ENCODE measurements at regions not wholly inside any gene's neighbourhood (a gene's known extent, or its start where the extent isn't known, plus 50 kb on each side); places are given as distances from the start of the nearest gene placed in this dataset.

DNA sequence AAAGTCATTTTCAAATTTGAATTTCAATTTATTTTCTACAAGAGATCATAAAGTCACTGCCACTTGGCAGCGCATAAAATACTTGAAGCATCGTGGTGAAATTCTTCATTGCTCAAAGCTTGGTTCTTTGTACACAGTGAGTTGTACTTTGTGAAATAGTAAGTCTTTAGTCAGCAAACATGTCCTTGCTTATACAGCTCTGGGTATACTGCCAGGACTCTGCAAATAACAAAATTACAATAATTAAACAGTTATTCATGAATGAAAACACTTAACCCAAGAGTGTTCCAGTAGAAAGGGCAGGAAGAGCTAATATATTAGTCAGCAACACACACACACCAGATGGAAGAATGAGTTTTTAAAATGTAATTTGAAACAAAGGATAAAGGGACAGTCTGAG lies 1300.9 kb upstream of the DIAPH2 start:
- DNase-seq, result no peak
- H3K4me1 ChIP-seq (ENCODE audit: low read depth), result no peaks in the 10 kb centered on the region
- intact Hi-C loops (cut with DNase I, micrococcal nuclease), result no loop called here
- H3K36me3 ChIP-seq (ENCODE audit: low read depth), result no peaks in the 10 kb centered on the region
- TF ChIP-seq, protein P1, sequence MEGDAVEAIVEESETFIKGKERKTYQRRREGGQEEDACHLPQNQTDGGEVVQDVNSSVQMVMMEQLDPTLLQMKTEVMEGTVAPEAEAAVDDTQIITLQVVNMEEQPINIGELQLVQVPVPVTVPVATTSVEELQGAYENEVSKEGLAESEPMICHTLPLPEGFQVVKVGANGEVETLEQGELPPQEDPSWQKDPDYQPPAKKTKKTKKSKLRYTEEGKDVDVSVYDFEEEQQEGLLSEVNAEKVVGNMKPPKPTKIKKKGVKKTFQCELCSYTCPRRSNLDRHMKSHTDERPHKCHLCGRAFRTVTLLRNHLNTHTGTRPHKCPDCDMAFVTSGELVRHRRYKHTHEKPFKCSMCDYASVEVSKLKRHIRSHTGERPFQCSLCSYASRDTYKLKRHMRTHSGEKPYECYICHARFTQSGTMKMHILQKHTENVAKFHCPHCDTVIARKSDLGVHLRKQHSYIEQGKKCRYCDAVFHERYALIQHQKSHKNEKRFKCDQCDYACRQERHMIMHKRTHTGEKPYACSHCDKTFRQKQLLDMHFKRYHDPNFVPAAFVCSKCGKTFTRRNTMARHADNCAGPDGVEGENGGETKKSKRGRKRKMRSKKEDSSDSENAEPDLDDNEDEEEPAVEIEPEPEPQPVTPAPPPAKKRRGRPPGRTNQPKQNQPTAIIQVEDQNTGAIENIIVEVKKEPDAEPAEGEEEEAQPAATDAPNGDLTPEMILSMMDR (IDR thresholded peaks at IDR 0.05), result no peak
- H3K4me3 ChIP-seq, result no peak overlapping the region
- ATAC-seq, result no peak
- H3K9me3 ChIP-seq, result no peaks in the 10 kb centered on the region

DNA sequence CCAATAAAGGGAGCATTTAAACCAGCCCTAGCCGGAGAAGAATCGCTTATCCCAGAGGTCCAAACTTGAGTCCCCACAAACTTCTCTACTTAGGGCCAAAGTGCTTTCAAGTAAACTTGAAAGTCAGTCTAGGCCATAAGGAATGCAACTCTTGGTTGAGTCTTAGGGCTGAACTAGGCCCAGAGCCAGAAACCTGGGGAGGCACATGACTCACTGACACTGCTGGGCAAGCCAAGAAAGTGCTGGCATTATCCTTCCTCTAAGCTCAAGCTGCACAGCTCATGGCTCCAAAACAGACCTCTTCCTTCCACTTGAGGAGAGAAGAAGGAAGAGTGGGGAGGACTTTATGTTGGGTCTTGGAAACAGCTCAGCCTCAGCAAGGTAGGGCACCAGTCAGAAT lies 1257.3 kb upstream of the DIAPH2 start:
- Histone ChIP-seq H3K4me3 (no peak overlapping the region), H3K36me3 (ENCODE audit: low read depth) (no peaks in the 10 kb centered on the region), H3K9me3 (peaks cover 5% of the 10 kb centered on the region), H3K4me1 (ENCODE audit: low read depth) (no peaks in the 10 kb centered on the region)
- TF ChIP-seq, protein P1 (IDR thresholded peaks at IDR 0.05), result no peak
- intact Hi-C loops (cut with DNase I, micrococcal nuclease), result no loop called here
- DNase-seq (no peak), ATAC-seq (no peak)

DNA sequence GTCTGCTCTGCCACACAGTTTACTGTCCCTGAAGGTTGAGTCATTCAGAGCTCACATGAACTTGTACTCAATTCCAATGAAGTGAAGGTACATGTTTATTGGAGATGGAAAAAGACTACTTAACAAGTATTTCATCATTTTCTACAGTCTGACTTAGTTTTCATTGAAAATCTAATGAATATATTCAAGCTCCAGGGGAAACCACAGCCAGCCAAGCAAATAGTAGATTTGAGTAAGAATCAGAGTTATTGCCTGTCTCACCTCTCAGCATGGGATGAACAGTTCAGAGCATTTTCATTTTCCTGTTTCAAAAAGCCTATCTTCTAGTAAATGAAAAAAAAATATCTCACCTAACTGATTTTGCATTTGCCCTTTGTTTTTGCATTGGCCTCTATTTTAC lies 1249.4 kb upstream of the DIAPH2 start:
- DNase-seq (no peak), ATAC-seq (no peak)
- H3K36me3 ChIP-seq (ENCODE audit: low read depth), result no peaks in the 10 kb centered on the region
- no peak overlapping the region for H3K4me3 ChIP-seq
- no peaks in the 10 kb centered on the region for H3K9me3 ChIP-seq
- TF ChIP-seq, protein P1 (IDR thresholded peaks at IDR 0.05), result no peak
- H3K4me1 ChIP-seq (ENCODE audit: low read depth), result no peaks in the 10 kb centered on the region
- intact Hi-C loops (cut with DNase I, micrococcal nuclease), result no loop called here

DNA sequence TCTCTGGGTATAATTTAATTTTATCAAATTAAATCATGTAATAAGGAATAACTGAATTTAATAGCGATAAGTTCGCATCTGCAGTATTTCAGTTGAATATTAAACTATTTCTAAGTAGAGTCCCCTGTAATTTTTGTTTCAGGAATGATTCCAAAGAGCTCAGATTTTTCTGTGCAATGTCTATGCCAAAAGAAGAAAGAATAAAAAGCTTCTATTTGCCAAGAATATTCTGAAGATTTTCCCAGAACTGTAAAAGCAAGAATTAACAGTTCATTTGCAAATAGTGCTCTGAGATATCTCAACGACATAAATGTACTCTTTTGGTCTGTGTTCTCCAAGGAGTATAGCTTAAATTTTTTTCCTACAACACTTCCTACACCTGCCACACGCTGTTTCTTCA lies 1242.8 kb upstream of the DIAPH2 start:
- H3K9me3 ChIP-seq, result peaks cover 7% of the 10 kb centered on the region
- no peaks in the 10 kb centered on the region for H3K4me1 ChIP-seq (ENCODE audit: low read depth)
- DNase-seq (no peak), ATAC-seq (no peak)
- intact Hi-C loops (cut with DNase I, micrococcal nuclease), result no loop called here
- TF ChIP-seq, protein P1 (IDR thresholded peaks at IDR 0.05), result no peak
- H3K4me3 ChIP-seq, result no peak overlapping the region
- no peaks in the 10 kb centered on the region for H3K36me3 ChIP-seq (ENCODE audit: low read depth)

DNA sequence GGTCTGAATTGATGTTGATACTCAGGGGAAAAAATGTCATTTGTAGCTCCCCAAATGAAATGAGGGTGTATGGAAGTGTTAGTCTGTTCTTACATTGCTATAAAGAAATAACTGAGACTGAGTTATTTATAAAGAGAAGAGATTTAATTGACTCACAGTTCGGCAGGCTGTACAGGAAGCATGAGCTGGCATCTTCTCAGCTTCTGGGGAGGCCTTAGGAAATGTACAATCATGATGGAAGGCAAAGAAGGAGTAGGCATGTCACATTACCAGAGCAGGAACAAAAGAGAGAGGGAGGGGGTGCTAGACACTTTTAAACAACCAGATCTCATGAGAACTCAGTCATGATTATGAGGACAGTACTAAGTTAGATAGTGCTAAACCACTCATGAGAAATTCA lies 1199.9 kb upstream of the DIAPH2 start:
- H3K4me3 ChIP-seq, result no peak overlapping the region
- intact Hi-C loops (cut with DNase I, micrococcal nuclease), result no loop called here
- TF ChIP-seq, protein P1 (IDR thresholded peaks at IDR 0.05), result no peak
- DNase-seq, result no peak
- H3K4me1 ChIP-seq (ENCODE audit: low read depth), result no peaks in the 10 kb centered on the region
- no peak for ATAC-seq
- H3K36me3 ChIP-seq (ENCODE audit: low read depth), result no peaks in the 10 kb centered on the region
- H3K9me3 ChIP-seq, result no peaks in the 10 kb centered on the region

DNA sequence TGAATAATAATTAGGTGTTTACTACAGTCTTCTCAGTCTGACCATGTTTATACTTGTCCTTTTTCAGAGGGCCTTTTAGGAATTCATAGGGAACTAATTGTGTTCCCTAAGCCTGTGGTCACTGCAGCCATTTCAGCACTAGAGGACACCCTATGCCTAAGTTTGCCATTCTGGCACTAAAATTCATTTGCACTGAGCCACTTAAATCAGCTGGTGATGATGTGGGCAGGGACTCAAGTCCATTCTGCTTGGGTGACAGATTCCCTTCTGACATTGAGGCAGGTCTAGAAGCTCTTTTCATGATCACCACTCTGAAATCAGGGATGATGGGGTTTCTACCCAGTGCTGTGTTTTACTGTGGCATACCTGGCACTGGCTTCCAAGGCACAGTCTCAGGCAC lies 1178.9 kb upstream of the DIAPH2 start:
- TF ChIP-seq, protein P1 (IDR thresholded peaks at IDR 0.05), result no peak
- Histone ChIP-seq H3K4me3 (no peak overlapping the region), H3K4me1 (ENCODE audit: low read depth) (no peaks in the 10 kb centered on the region), H3K36me3 (ENCODE audit: low read depth) (no peaks in the 10 kb centered on the region), H3K9me3 (no peaks in the 10 kb centered on the region)
- intact Hi-C loops (cut with DNase I, micrococcal nuclease), result no loop called here
- DNase-seq (no peak), ATAC-seq (no peak)

Measured in mucosa of descending colon (tissue), 3 donors.